ENCODE measurements at regions not wholly inside any gene's neighbourhood (a gene's known extent, or its start where the extent isn't known, plus 50 kb on each side); places are given as distances from the start of the nearest gene placed in this dataset.

GRCh38 chr3:75129101-75129500, 514.6 kb upstream of the CNTN3 start:
- ChIA-PET SMC1A (ENCODE audit: uncharacterized antibody, unreplicated experiment) (interaction anchor here (1.7 kb wide), 1 partner anchor 23 kb away, joined by 3 read pairs; no protein-coding TSS in a partner anchor), RAD21 (ENCODE audit: unreplicated experiment) (no interaction called here), CTCF (interaction anchor here (1.3 kb wide), 1 partner anchor 12 kb away, joined by 5 read pairs; no protein-coding TSS in a partner anchor), POLR2A (no interaction called here)
- in situ Hi-C loops (cut with MboI), result no loop called here
- no peak overlapping the region for H3K4me3 ChIP-seq
- H3K4me2 ChIP-seq (ENCODE audit: control insufficient read depth, insufficient read depth), result no peak overlapping the region
- no peak for TF ChIP-seq TAF1 (IDR thresholded peaks at IDR 0.05; ENCODE audit: borderline replicate concordance, low read depth, low read length)
- TF ChIP-seq CUX1 (IDR thresholded peaks at IDR 0.05; ENCODE audit: insufficient replicate concordance, low read depth, low read length), result no peak
- TF ChIP-seq IRF4 (IDR thresholded peaks at IDR 0.05; ENCODE audit: low read depth, low read length), result no peak
- TF ChIP-seq ZBTB11 (CRISPR knock-in tag; IDR thresholded peaks at IDR 0.05), result no peak
- TF ChIP-seq MYC (IDR thresholded peaks at IDR 0.05; ENCODE audit: insufficient read depth, insufficient read length, insufficient replicate concordance, low read length, severe bottlenecking), result no peak
- no peak for TF ChIP-seq ZNF274 (IDR thresholded peaks at IDR 0.05; ENCODE audit: insufficient read depth, insufficient read length)
- no peak for TF ChIP-seq TCF7 (IDR thresholded peaks at IDR 0.05; ENCODE audit: borderline replicate concordance)
- TF ChIP-seq ETV6 (conservative IDR thresholded peaks at IDR 0.05 in 1 of 2, IDR thresholded peaks at IDR 0.05 in 1 of 2; ENCODE audit: borderline replicate concordance in 1 of 2, low read depth in 1 of 2), result no peak
- no peak for TF ChIP-seq TBL1XR1 (IDR thresholded peaks at IDR 0.05; ENCODE audit: low read depth, low read length)
- no peak for TF ChIP-seq ATF7 (IDR thresholded peaks at IDR 0.05; ENCODE audit: low read depth)
- no peak for TF ChIP-seq STAT3 (IDR thresholded peaks at IDR 0.05; ENCODE audit: low read depth, low read length)
- no peak for TF ChIP-seq EGR1 (IDR thresholded peaks at IDR 0.05; ENCODE audit: borderline replicate concordance in 1 of 2, low read depth in 2 of 2, low read length in 2 of 2)
- no peak for TF ChIP-seq POLR2A (IDR thresholded peaks at IDR 0.05; ENCODE audit: low read depth, low read length)
- TF ChIP-seq STAT1 (conservative IDR thresholded peaks at IDR 0.05), result no peak
- no peak for TF ChIP-seq BHLHE40 (IDR thresholded peaks at IDR 0.05; ENCODE audit: borderline replicate concordance in 1 of 2, low read depth in 2 of 2, low read length in 1 of 2)
- 48% methylated on average over 2 of the region's 2 CpGs for WGBS (ENCODE audit: insufficient coverage, insufficient replicate concordance, low lambda C conversion rate, missing lambda C conversion rate)
- no peak for DNase-seq (ENCODE audit: low read depth, low spot score)
- H4K20me1 ChIP-seq (ENCODE audit: control insufficient read depth, insufficient read depth), result no peaks in the 10 kb centered on the region
- intact Hi-C loops (cut with micrococcal nuclease; ENCODE audit: unreplicated experiment), result no loop called here
- H3K9ac ChIP-seq (ENCODE audit: control insufficient read depth, insufficient read depth, low read length), result no peak overlapping the region
- H2AFZ ChIP-seq (ENCODE audit: control insufficient read depth, low read depth, low read length), result no peak overlapping the region
- H3K9me3 ChIP-seq (replicated peaks; ENCODE audit: control insufficient read depth, insufficient read depth, low read length), result no peaks in the 10 kb centered on the region
- no peak for FAIRE-seq
- no peaks in the 10 kb centered on the region for H3K79me2 ChIP-seq (ENCODE audit: control insufficient read depth, insufficient read depth, low read length)
- no peaks in the 10 kb centered on the region for H3K27me3 ChIP-seq (replicated peaks in 1 of 2; ENCODE audit: control insufficient read depth in 2 of 2, insufficient read depth in 2 of 2, low read length in 1 of 2)
- no peak for ATAC-seq
- no peaks in the 10 kb centered on the region for H3K36me3 ChIP-seq (ENCODE audit: control insufficient read depth in 2 of 2, insufficient read depth in 2 of 2, low read length in 1 of 2)
- H3K4me1 ChIP-seq (ENCODE audit: control insufficient read depth, insufficient read depth, low read length), result no peaks in the 10 kb centered on the region
- no TSS peak for BruUV-seq (replicated peaks)
- no peak overlapping the region for H3K27ac ChIP-seq (ENCODE audit: control insufficient read depth, insufficient read depth)

Measured in GM12878 (cell line).